HCT116 (cell line): ENCODE measurements at regions not wholly inside any gene's neighbourhood (a gene's known extent, or its start where the extent isn't known, plus 50 kb on each side); places are given as distances from the start of the nearest gene placed in this dataset.

Source experiments
- ATAC-seq: fragments of 200-7000 bp; cut with Tn5 transposase; 2 replicates; pipeline ENCODE4 v1.9.1; 2020; ENCODE audit warnings: mild to moderate bottlenecking, moderate library complexity
- BruUV-seq: library from RNA; stranded (reverse); fragments of 400-500 nt; replicated peaks from 2 replicates; lab custom pipeline; 2021; lab: Mats Ljungman, UMichigan
- CTCF ChIA-PET: fragments of 300-600 bp; sonication (Branson Sonifier 250); formaldehyde crosslinking; loops from one replicate; lab custom pipeline; 2021; ENCODE audit warnings: antibody characterized with exemption; lab: Charles Lee
- POLR2A ChIA-PET: fragments of 300-600, 350-600 bp; sonication (Branson Sonifier 250); formaldehyde crosslinking; loops from one replicate; lab custom pipeline; 2021; ENCODE audit warnings: antibody characterized with exemption; lab: Charles Lee
- RAD21 ChIA-PET, 2 experiments: fragments of 300-600 bp; sonication (Branson Sonifier 250); formaldehyde crosslinking; loops; one replicate each; lab custom pipeline; 2023; ENCODE audit warnings: low total read pairs in 2 of 2; ENCODE audit not compliant: uncharacterized antibody in 2 of 2, unreplicated experiment in 2 of 2, low non-redundant PET in 1 of 2; lab: Charles Lee
- DNase-seq: peaks from one replicate; pipeline ENCODE4 v3.0.0-alpha.2; 2010; ENCODE audit warnings: low read depth, low spot score
- H2AFZ ChIP-seq: fragments of 200-600 bp; shearing (Covaris generic), sonication (generic); 2 replicates; pipeline ENCODE4 v1.6.1; 2017; ENCODE audit warnings: low read depth, mixed run types, mixed read lengths, antibody characterized with exemption, low read length; ENCODE audit not compliant: poor library complexity, severe bottlenecking
- H3K27ac ChIP-seq: 2 replicates; pipeline ENCODE4 v1.5.1; 2012; ENCODE audit warnings: low read depth, low read length
- H3K27me3 ChIP-seq: fragments of 200-600 bp; sonication (generic); 2 replicates; pipeline ENCODE4 v1.6.1; 2016; ENCODE audit warnings: mixed run types, low read length, mixed read lengths; ENCODE audit not compliant: insufficient read depth
- H3K36me3 ChIP-seq, 2 experiments: fragments of 200-500 bp in 1 of 2; fragments of 200-600 bp in 1 of 2; sonication (Bioruptor generic) in 1 of 2; sonication (generic) in 1 of 2; 2 replicates each; pipeline versions ENCODE4 v1.5.1 to v1.6.1; 2014 to 2016; ENCODE audit warnings: low read length in 2 of 2, inconsistent platforms in 1 of 2, mixed read lengths in 1 of 2, mixed run types in 1 of 2; ENCODE audit not compliant: insufficient read depth in 2 of 2, control insufficient read depth in 1 of 2
- H3K4me1 ChIP-seq, 2 experiments: fragments of 200-600 bp in 1 of 2; sonication (generic) in 1 of 2; 2 replicates each; pipeline versions ENCODE4 v1.5.1 to v1.6.1; 2012 to 2017; ENCODE audit warnings: low read length in 2 of 2, inconsistent platforms in 1 of 2, mild to moderate bottlenecking in 1 of 2, mixed read lengths in 1 of 2, mixed run types in 1 of 2, moderate library complexity in 1 of 2; ENCODE audit not compliant: insufficient read depth in 2 of 2, control insufficient read depth in 1 of 2
- H3K4me2 ChIP-seq: fragments of 200-600 bp; sonication (generic); 2 replicates; pipeline ENCODE4 v1.6.1; 2017; ENCODE audit warnings: mixed run types, low read length, mixed read lengths
- H3K4me3 ChIP-seq, 2 experiments: fragments of 200-600 bp in 1 of 2; sonication (generic) in 1 of 2; replicated peaks in 1 of 2; 2 replicates each; pipeline ENCODE4 v1.5.1; 2011 to 2016; ENCODE audit warnings: low read length in 2 of 2, control low read depth in 1 of 2, low read depth in 1 of 2, mild to moderate bottlenecking in 1 of 2, mixed read lengths in 1 of 2, mixed run types in 1 of 2
- H3K79me2 ChIP-seq: fragments of 200-600 bp; sonication (generic); 2 replicates; pipeline ENCODE4 v1.6.1; 2017; ENCODE audit warnings: mild to moderate bottlenecking, mixed run types, low read length, moderate library complexity, mixed read lengths; ENCODE audit not compliant: insufficient read depth
- H3K9ac ChIP-seq: fragments of 200-600 bp; sonication (generic); 2 replicates; pipeline ENCODE4 v1.6.1; 2016; ENCODE audit warnings: low read length, mixed read lengths
- H3K9me2 ChIP-seq: fragments of 200-600 bp; sonication (generic), shearing (Covaris generic); 2 replicates; pipeline ENCODE4 v1.6.1; 2017; ENCODE audit warnings: mixed run types, mild to moderate bottlenecking, moderate library complexity; ENCODE audit not compliant: insufficient read depth
- H3K9me3 ChIP-seq, 2 experiments: fragments of 200-500 bp in 1 of 2; fragments of 200-600 bp in 1 of 2; sonication (Bioruptor generic) in 1 of 2; sonication (generic) in 1 of 2; 2 replicates each; pipeline ENCODE4 v1.6.1; 2014 to 2017; ENCODE audit warnings: low read length in 2 of 2, mixed read lengths in 2 of 2, inconsistent platforms in 1 of 2, low read depth in 1 of 2, mild to moderate bottlenecking in 1 of 2, mixed run types in 1 of 2, moderate library complexity in 1 of 2; ENCODE audit not compliant: control insufficient read depth in 1 of 2, insufficient read depth in 1 of 2
- H4K20me1 ChIP-seq: fragments of 200-600 bp; sonication (generic), shearing (Covaris generic); 2 replicates; pipeline ENCODE4 v1.6.1; 2017; ENCODE audit warnings: mixed run types, mild to moderate bottlenecking, moderate library complexity; ENCODE audit not compliant: insufficient read depth
- ATF3 ChIP-seq: IDR thresholded peaks from 2 replicates; pipeline ENCODE4 v1.6.1; 2012
- CEBPB ChIP-seq: IDR thresholded peaks from 2 replicates; pipeline ENCODE4 v1.6.1; 2012; ENCODE audit warnings: low read depth
- CTCF ChIP-seq, 3 experiments: fragments of 200-600 bp in 1 of 3; sonication (generic) in 1 of 3; IDR thresholded peaks in 2 of 3; conservative IDR thresholded peaks in 1 of 3; 2 replicates each; pipeline ENCODE4 v1.5.1; 2012 to 2017; ENCODE audit warnings: low read depth in 2 of 3, low read length in 2 of 3, antibody characterized with exemption in 1 of 3, borderline replicate concordance in 1 of 3, control low read depth in 1 of 3, mild to moderate bottlenecking in 1 of 3, mixed read lengths in 1 of 3, mixed run types in 1 of 3, moderate library complexity in 1 of 3; ENCODE audit not compliant: insufficient read depth in 1 of 3
- EGR1 ChIP-seq: IDR thresholded peaks from 2 replicates; pipeline ENCODE4 v1.6.1; 2012; ENCODE audit warnings: low read depth
- ELF1 ChIP-seq: IDR thresholded peaks from 2 replicates; pipeline ENCODE4 v1.6.1; 2012; ENCODE audit warnings: low read depth, borderline replicate concordance
- EZH2 ChIP-seq: fragments of 200-600 bp; sonication (generic); IDR thresholded peaks from 2 replicates; pipeline ENCODE4 v1.6.1; 2017; ENCODE audit warnings: antibody characterized with exemption, mixed run types
- FOSL1 ChIP-seq: IDR thresholded peaks from 2 replicates; pipeline ENCODE4 v1.6.1; 2012; ENCODE audit warnings: low read depth
- JUND ChIP-seq: IDR thresholded peaks from 2 replicates; pipeline ENCODE4 v1.6.1; 2012
- MAX ChIP-seq: IDR thresholded peaks from 2 replicates; pipeline ENCODE4 v1.6.1; 2012
- POLR2A ChIP-seq: IDR thresholded peaks from 2 replicates; pipeline ENCODE4 v1.7.0; 2011; ENCODE audit warnings: borderline replicate concordance; ENCODE audit not compliant: insufficient read depth, insufficient read length; ENCODE audit errors: extremely low read depth
- POLR2AphosphoS5 ChIP-seq: IDR thresholded peaks from 2 replicates; pipeline ENCODE4 v1.6.1; 2011; ENCODE audit warnings: mild to moderate bottlenecking, low read depth, low read length, moderate library complexity
- SIN3A ChIP-seq: IDR thresholded peaks from 2 replicates; pipeline ENCODE4 v1.6.1; 2012; ENCODE audit warnings: low read depth
- SP1 ChIP-seq: IDR thresholded peaks from 2 replicates; pipeline ENCODE4 v1.6.1; 2012; ENCODE audit warnings: low read depth
- SRF ChIP-seq: IDR thresholded peaks from 2 replicates; pipeline ENCODE4 v1.6.1; 2012; ENCODE audit warnings: low read depth
- ZBTB33 ChIP-seq: IDR thresholded peaks from 2 replicates; pipeline ENCODE4 v1.6.1; 2011; ENCODE audit warnings: mild to moderate bottlenecking, low read length, moderate library complexity; ENCODE audit not compliant: insufficient replicate concordance; ENCODE audit errors: extremely low read depth
- ZFX ChIP-seq: fragments of 450-650 bp; IDR thresholded peaks from 2 replicates; pipeline ENCODE4 v1.6.1; 2017
- ZNF274 ChIP-seq: fragments of 200-500 bp; sonication (Bioruptor generic); IDR thresholded peaks from 2 replicates; pipeline ENCODE4 v1.6.1; 2014; ENCODE audit warnings: mild to moderate bottlenecking, low read depth, low read length, inconsistent platforms
- intact Hi-C: fragments of 100-400 bp; cut with micrococcal nuclease; formaldehyde crosslinking; loops from 2 replicates; pipeline ENCODE4 v1.10.0; 2022

- ATAC-seq: no peak
- ChIA-PET RAD21 (no interaction called here), POLR2A (no interaction called here), CTCF (no interaction called here)
- Histone ChIP-seq H3K4me2 (no peak overlapping the region), H3K36me3 (no peaks in the 10 kb centered on the region), H3K4me1 (no peaks in the 10 kb centered on the region), H3K79me2 (no peaks in the 10 kb centered on the region), H3K27ac (no peak overlapping the region), H4K20me1 (no peaks in the 10 kb centered on the region), H2AFZ (no peak overlapping the region), H3K9me3 (peaks cover 17 to 31% of the 10 kb centered on the region in 2 experiments; a peak in 2 of 4 replicates), H3K4me3 (no peak overlapping the region), H3K27me3 (no peaks in the 10 kb centered on the region), H3K9ac (no peak overlapping the region), H3K9me2 (no peaks in the 10 kb centered on the region)
- BruUV-seq: no TSS peak
- DNase-seq: no peak
- no peak for TF ChIP-seq CTCF (IDR thresholded peaks at IDR 0.05 in 2 of 3, conservative IDR thresholded peaks at IDR 0.05 in 1 of 3; ENCODE audit: borderline replicate concordance in 1 of 3, insufficient read depth in 1 of 3, low read depth in 2 of 3, low read length in 2 of 3)
- no peak for TF ChIP-seq ATF3
- no peak for TF ChIP-seq SIN3A
- no peak for TF ChIP-seq MAX
- TF ChIP-seq JUND: no peak
- TF ChIP-seq ELF1: no peak
- TF ChIP-seq POLR2A: no peak
- TF ChIP-seq POLR2AphosphoS5: no peak
- no peak for TF ChIP-seq ZFX
- no peak for TF ChIP-seq EGR1
- TF ChIP-seq SRF: no peak
- no peak for TF ChIP-seq EZH2
- no peak for TF ChIP-seq FOSL1
- TF ChIP-seq ZNF274: no peak
- no peak for TF ChIP-seq SP1
- no peak for TF ChIP-seq CEBPB
- no peak for TF ChIP-seq ZBTB33
- intact Hi-C loops: no loop called here
Observed at GRCh38 chr6:66858196-66858595, 1151.2 kb upstream of the EYS start.
